22Rv1 (cell line): ENCODE measurements at regions not wholly inside any gene's neighbourhood (a gene's known extent, or its start where the extent isn't known, plus 50 kb on each side); places are given as distances from the start of the nearest gene placed in this dataset.

Source experiments
- H3K27ac ChIP-seq: fragments of 450-650 bp; 2 replicates; pipeline ENCODE4 v1.5.1; 2017
- ZFX ChIP-seq: fragments of 450-650 bp; IDR thresholded peaks from 2 replicates; pipeline ENCODE4 v1.6.1; 2017; ENCODE audit warnings: antibody characterized with exemption, borderline replicate concordance
- TF ChIP-seq, protein P1 (sequence below): fragments of 450-650 bp; IDR thresholded peaks from 2 replicates; pipeline ENCODE4 v1.5.1; 2017; ENCODE audit warnings: mild to moderate bottlenecking

- TF ChIP-seq, protein P1, sequence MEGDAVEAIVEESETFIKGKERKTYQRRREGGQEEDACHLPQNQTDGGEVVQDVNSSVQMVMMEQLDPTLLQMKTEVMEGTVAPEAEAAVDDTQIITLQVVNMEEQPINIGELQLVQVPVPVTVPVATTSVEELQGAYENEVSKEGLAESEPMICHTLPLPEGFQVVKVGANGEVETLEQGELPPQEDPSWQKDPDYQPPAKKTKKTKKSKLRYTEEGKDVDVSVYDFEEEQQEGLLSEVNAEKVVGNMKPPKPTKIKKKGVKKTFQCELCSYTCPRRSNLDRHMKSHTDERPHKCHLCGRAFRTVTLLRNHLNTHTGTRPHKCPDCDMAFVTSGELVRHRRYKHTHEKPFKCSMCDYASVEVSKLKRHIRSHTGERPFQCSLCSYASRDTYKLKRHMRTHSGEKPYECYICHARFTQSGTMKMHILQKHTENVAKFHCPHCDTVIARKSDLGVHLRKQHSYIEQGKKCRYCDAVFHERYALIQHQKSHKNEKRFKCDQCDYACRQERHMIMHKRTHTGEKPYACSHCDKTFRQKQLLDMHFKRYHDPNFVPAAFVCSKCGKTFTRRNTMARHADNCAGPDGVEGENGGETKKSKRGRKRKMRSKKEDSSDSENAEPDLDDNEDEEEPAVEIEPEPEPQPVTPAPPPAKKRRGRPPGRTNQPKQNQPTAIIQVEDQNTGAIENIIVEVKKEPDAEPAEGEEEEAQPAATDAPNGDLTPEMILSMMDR, result no peak
- no peak for TF ChIP-seq ZFX
- no peak overlapping the region for H3K27ac ChIP-seq
Observed at GRCh38 chr4:155599596-155599995, 67.1 kb upstream of the GUCY1A1 start.

- H3K27ac ChIP-seq, result no peak overlapping the region
- TF ChIP-seq ZFX, result no peak
- TF ChIP-seq, protein P1, result no peak
Observed at GRCh38 chr4:155599085-155599484, 67.6 kb upstream of the GUCY1A1 start.

DNA sequence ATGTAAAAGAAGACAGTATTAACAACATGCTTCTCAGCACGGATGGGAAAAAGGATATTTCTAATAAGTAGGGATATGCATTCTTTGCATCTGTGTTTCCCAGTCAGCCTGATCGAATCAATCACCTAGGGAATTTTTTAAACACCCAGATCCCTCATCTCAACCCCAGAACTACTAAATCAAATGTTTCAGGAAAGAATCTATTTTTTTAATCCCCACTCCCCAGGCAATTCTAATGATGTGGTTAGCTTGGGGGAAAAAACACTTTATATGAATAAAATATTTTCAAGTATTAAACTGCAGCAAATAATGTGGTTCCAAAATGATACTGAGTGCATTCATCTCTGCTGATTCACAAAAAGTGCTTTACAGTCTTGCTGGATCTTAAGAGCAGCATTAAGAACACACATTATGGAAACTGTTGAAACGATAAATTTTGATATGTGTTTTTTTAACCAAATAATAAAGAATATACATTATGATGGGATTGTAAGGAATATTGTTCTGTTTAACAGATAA, 68.7 kb upstream of the GUCY1A1 start:
- TF ChIP-seq, protein P1, result no peak
- TF ChIP-seq ZFX, result no peak
- no peak overlapping the region for H3K27ac ChIP-seq

DNA sequence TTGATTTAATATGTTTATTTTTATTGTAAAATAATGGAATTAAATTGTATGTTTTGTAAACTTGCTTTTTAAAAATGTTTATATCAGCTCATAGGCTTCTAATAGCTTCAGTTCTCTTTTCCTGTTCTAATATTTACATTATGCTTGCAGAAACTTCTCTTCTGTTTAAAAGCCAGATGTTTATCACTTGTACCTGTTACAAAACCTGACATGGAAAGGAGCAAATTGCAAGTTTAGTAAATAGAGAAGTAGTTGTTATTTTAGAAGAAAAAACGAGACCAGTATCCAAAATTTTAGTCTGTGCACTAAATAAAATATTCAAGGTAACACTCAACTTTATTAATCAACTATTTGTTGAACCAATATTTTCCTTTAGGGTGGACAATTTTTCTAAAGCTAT, 69.4 kb upstream of the GUCY1A1 start:
- TF ChIP-seq, protein P1, result no peak
- no peak for TF ChIP-seq ZFX
- no peak overlapping the region for H3K27ac ChIP-seq

DNA sequence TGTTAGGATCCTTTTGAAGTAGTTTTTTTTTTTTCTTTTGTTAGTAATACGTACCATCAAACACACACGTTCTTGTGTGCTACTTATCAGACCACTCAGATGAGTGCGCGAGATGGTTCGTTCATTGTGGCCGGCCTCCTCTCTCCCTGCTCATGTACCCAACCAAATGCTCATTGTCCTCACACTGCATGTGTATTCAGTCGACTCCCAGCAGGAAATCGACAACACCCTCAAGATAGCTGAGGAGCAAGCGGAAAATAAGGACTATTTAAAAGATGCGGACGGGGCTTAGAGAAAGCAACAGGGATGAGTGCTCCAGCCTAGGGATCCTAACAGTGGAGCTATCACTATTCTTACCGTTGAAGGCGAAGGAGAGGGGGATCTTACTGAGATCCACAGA, 72.9 kb upstream of the GUCY1A1 start:
- TF ChIP-seq ZFX, result no peak
- TF ChIP-seq, protein P1, result no peak
- no peak overlapping the region for H3K27ac ChIP-seq

DNA sequence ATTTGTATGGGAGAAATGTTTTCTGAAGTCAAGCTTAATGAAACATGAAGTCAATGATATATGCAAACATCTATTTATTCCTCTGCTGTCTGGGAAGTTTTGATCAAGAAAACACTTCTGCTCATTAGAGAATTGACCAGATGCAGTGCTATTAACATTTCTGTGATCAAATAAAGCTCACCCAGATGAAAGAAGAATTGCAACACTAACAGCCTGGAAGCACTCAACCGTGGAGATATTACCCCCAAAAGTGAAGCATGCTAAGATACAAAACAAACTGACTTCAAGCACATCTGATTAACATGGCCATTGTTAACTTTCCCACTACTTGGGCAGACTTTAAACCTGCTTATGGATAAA, 73.7 kb upstream of the GUCY1A1 start:
- no peak for TF ChIP-seq ZFX
- TF ChIP-seq, protein P1, result no peak
- H3K27ac ChIP-seq, result no peak overlapping the region

DNA sequence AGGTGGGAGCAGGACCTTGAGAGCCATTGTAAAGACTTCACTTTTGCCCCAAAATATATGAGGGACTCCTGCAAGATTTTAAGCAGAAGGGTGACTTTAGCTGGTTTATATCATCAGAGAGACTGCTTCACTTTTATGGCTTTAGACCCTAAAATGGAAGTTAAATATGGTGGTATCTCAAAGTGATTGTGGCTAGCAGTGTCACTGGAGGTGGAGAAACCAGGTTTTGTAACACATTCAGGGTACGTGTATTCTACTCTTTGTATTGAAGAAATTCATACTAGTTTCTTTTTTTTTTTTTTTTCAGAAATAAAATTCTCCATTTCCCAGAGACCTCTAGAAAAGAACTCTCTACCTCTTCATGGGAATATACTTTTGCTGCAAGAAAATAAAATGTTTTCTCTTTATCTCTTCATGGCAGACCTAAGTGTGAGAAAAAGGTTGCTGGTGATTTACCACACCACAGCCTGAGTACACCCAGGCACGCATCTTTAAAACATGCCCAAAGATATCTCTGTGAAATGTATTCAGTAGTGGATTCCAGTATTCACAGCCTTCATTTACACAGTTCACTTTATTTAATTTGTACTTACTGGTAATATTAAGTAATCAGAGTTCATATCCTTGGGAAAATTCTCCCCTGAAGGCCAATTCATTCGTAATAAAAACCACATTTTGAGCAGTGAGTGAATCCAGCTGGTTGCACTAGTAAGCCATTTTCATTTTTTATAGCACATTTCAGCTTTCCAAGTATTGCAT, 74.3 kb upstream of the GUCY1A1 start:
- TF ChIP-seq, protein P1, result no peak
- no peak for TF ChIP-seq ZFX
- no peak overlapping the region for H3K27ac ChIP-seq
